Gastroesophageal sphincter (tissue), 3 donors: ENCODE measurements at regions not wholly inside any gene's neighbourhood (a gene's known extent, or its start where the extent isn't known, plus 50 kb on each side); places are given as distances from the start of the nearest gene placed in this dataset.

Source experiments
- POLR2A ChIP-seq, 2 donors: fragments of 450-650 bp; IDR thresholded peaks; one replicate each; pipeline ENCODE4 v1.6.1; 2017; ENCODE audit warnings: antibody characterized with exemption in 2 of 2, mild to moderate bottlenecking in 2 of 2, moderate library complexity in 1 of 2
- TF ChIP-seq, protein P1 (sequence below), 4 experiments: fragments of 200-600 bp in 2 of 4; fragments of 450-650 bp in 2 of 4; sonication (generic) in 1 of 4; IDR thresholded peaks; one replicate each; pipeline ENCODE4 v1.5.1; 2017 to 2019; ENCODE audit warnings: antibody characterized with exemption in 4 of 4, mild to moderate bottlenecking in 2 of 4, moderate library complexity in 2 of 4

- TF ChIP-seq, protein P1, sequence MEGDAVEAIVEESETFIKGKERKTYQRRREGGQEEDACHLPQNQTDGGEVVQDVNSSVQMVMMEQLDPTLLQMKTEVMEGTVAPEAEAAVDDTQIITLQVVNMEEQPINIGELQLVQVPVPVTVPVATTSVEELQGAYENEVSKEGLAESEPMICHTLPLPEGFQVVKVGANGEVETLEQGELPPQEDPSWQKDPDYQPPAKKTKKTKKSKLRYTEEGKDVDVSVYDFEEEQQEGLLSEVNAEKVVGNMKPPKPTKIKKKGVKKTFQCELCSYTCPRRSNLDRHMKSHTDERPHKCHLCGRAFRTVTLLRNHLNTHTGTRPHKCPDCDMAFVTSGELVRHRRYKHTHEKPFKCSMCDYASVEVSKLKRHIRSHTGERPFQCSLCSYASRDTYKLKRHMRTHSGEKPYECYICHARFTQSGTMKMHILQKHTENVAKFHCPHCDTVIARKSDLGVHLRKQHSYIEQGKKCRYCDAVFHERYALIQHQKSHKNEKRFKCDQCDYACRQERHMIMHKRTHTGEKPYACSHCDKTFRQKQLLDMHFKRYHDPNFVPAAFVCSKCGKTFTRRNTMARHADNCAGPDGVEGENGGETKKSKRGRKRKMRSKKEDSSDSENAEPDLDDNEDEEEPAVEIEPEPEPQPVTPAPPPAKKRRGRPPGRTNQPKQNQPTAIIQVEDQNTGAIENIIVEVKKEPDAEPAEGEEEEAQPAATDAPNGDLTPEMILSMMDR (IDR thresholded peaks at IDR 0.05): no peak
- no peak for TF ChIP-seq POLR2A (IDR thresholded peaks at IDR 0.05)
Measured at GRCh38 chr1:10928654-10929053, 83.8 kb upstream of the TARDBP start.
